ENCODE measurements at regions not wholly inside any gene's neighbourhood (a gene's known extent, or its start where the extent isn't known, plus 50 kb on each side); places are given as distances from the start of the nearest gene placed in this dataset.

GRCh38 chr15:38720893-38721567 lies 156.4 kb upstream of the RASGRP1 start:
- H3K36me3 ChIP-seq (ENCODE audit: control insufficient read depth, insufficient read depth, low read length): no peaks in the 10 kb centered on the region
- TF ChIP-seq POLR2AphosphoS5 (IDR thresholded peaks at IDR 0.05; ENCODE audit: low read depth, low read length) (no peak), SIN3A (IDR thresholded peaks at IDR 0.05; ENCODE audit: borderline replicate concordance, insufficient read depth, low read depth, low read length) (no peak)
- no peak for DNase-seq (ENCODE audit: low read depth, low spot score)
- H3K27me3 ChIP-seq (ENCODE audit: control insufficient read depth, insufficient read depth, low read length): no peaks in the 10 kb centered on the region
- H3K4me1 ChIP-seq (ENCODE audit: control insufficient read depth, insufficient read depth, low read length): no peaks in the 10 kb centered on the region
- ChIA-PET CTCF (no interaction called here), POLR2A (no interaction called here)
- no TSS peak for BruUV-seq (replicated peaks)
- intact Hi-C loops (cut with micrococcal nuclease; ENCODE audit: unreplicated experiment) (no loop called here), in situ Hi-C loops (cut with HindIII; ENCODE audit: low pct_unique_long_range_greater_than_20kb, low sequenced_read_pairs) (no loop called here)
- no peaks in the 10 kb centered on the region for H3K9me3 ChIP-seq (ENCODE audit: control insufficient read depth, insufficient read depth, low read depth, low read length)
- no peak for ATAC-seq
- H3K27ac ChIP-seq (ENCODE audit: low read length): no peak overlapping the region
- H3K4me3 ChIP-seq (ENCODE audit: low read depth in 2 of 2, low read length in 2 of 2): no peak overlapping the region

DNA sequence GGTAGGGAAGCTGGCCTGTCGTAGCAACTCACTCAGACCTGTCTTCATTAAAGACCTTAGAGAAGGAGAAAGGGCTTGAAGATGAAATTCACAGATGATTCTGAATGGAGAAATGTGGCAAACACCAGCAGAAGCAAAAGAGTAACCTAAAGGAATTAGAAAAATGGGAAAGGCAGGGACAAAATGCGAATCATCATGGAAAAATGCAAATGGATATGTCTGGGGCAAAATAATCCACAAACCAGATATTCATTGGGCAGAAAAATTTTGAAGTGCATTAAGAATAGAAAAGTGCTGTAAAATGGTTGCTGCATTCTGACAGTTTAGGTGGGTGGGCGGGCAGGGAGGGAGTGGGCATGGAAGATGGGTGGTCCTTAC lies 156.9 kb upstream of the RASGRP1 start:
- ATAC-seq: no peak
- Histone ChIP-seq H3K36me3 (ENCODE audit: control insufficient read depth, insufficient read depth, low read length) (no peaks in the 10 kb centered on the region), H3K9me3 (ENCODE audit: control insufficient read depth, insufficient read depth, low read depth, low read length) (no peaks in the 10 kb centered on the region), H3K27ac (ENCODE audit: low read length) (no peak overlapping the region), H3K4me1 (ENCODE audit: control insufficient read depth, insufficient read depth, low read length) (no peaks in the 10 kb centered on the region), H3K4me3 (ENCODE audit: low read depth in 2 of 2, low read length in 2 of 2) (no peak overlapping the region), H3K27me3 (ENCODE audit: control insufficient read depth, insufficient read depth, low read length) (no peaks in the 10 kb centered on the region)
- BruUV-seq (replicated peaks): no TSS peak
- intact Hi-C loops (cut with micrococcal nuclease; ENCODE audit: unreplicated experiment) (no loop called here), in situ Hi-C loops (cut with HindIII; ENCODE audit: low pct_unique_long_range_greater_than_20kb, low sequenced_read_pairs) (no loop called here)
- TF ChIP-seq, protein P1, sequence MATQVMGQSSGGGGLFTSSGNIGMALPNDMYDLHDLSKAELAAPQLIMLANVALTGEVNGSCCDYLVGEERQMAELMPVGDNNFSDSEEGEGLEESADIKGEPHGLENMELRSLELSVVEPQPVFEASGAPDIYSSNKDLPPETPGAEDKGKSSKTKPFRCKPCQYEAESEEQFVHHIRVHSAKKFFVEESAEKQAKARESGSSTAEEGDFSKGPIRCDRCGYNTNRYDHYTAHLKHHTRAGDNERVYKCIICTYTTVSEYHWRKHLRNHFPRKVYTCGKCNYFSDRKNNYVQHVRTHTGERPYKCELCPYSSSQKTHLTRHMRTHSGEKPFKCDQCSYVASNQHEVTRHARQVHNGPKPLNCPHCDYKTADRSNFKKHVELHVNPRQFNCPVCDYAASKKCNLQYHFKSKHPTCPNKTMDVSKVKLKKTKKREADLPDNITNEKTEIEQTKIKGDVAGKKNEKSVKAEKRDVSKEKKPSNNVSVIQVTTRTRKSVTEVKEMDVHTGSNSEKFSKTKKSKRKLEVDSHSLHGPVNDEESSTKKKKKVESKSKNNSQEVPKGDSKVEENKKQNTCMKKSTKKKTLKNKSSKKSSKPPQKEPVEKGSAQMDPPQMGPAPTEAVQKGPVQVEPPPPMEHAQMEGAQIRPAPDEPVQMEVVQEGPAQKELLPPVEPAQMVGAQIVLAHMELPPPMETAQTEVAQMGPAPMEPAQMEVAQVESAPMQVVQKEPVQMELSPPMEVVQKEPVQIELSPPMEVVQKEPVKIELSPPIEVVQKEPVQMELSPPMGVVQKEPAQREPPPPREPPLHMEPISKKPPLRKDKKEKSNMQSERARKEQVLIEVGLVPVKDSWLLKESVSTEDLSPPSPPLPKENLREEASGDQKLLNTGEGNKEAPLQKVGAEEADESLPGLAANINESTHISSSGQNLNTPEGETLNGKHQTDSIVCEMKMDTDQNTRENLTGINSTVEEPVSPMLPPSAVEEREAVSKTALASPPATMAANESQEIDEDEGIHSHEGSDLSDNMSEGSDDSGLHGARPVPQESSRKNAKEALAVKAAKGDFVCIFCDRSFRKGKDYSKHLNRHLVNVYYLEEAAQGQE (IDR thresholded peaks at IDR 0.05; ENCODE audit: insufficient read depth in 1 of 2, low read depth in 2 of 2, low read length in 1 of 2): no peak
- TF ChIP-seq SIN3A (IDR thresholded peaks at IDR 0.05; ENCODE audit: borderline replicate concordance, insufficient read depth, low read depth, low read length) (no peak), TCF7L2 (IDR thresholded peaks at IDR 0.05; ENCODE audit: low read depth, low read length) (no peak), CTCF (IDR thresholded peaks at IDR 0.05) (no peak), POLR2AphosphoS5 (IDR thresholded peaks at IDR 0.05; ENCODE audit: low read depth, low read length) (no peak)
- ChIA-PET CTCF (no interaction called here), POLR2A (no interaction called here)
- no peak for DNase-seq (ENCODE audit: low read depth, low spot score)

- H3K36me3 ChIP-seq (ENCODE audit: control insufficient read depth, insufficient read depth, low read length): no peaks in the 10 kb centered on the region
- intact Hi-C loops (cut with micrococcal nuclease; ENCODE audit: unreplicated experiment) (no loop called here), in situ Hi-C loops (cut with HindIII; ENCODE audit: low pct_unique_long_range_greater_than_20kb, low sequenced_read_pairs) (no loop called here)
- H3K4me1 ChIP-seq (ENCODE audit: control insufficient read depth, insufficient read depth, low read length): no peaks in the 10 kb centered on the region
- H3K27me3 ChIP-seq (ENCODE audit: control insufficient read depth, insufficient read depth, low read length): no peaks in the 10 kb centered on the region
- BruUV-seq (replicated peaks): no TSS peak
- TF ChIP-seq CTCF (IDR thresholded peaks at IDR 0.05): no peak
- no peak for TF ChIP-seq POLR2AphosphoS5 (IDR thresholded peaks at IDR 0.05; ENCODE audit: low read depth, low read length)
- TF ChIP-seq, protein P1 (IDR thresholded peaks at IDR 0.05; ENCODE audit: insufficient read depth in 1 of 2, low read depth in 2 of 2, low read length in 1 of 2): no peak
- no peak for TF ChIP-seq TCF7L2 (IDR thresholded peaks at IDR 0.05; ENCODE audit: low read depth, low read length)
- TF ChIP-seq SIN3A (IDR thresholded peaks at IDR 0.05; ENCODE audit: borderline replicate concordance, insufficient read depth, low read depth, low read length): no peak
- H3K27ac ChIP-seq (ENCODE audit: low read length): no peak overlapping the region
- no peak overlapping the region for H3K4me3 ChIP-seq (ENCODE audit: low read depth in 2 of 2, low read length in 2 of 2)
- ChIA-PET CTCF (no interaction called here), POLR2A (no interaction called here)
- no peak for DNase-seq (ENCODE audit: low read depth, low spot score)
- H3K9me3 ChIP-seq (ENCODE audit: control insufficient read depth, insufficient read depth, low read depth, low read length): no peaks in the 10 kb centered on the region
- no peak for ATAC-seq
Observed at GRCh38 chr15:38722236-38722635, 157.6 kb upstream of the RASGRP1 start.

Measured in Panc1 (cell line).